Bronchial epithelial cell (primary cell): ENCODE measurements at regions not wholly inside any gene's neighbourhood (a gene's known extent, or its start where the extent isn't known, plus 50 kb on each side); places are given as distances from the start of the nearest gene placed in this dataset.

Experiments
- DNase-seq: peaks from one replicate; pipeline ENCODE4 v3.0.0-alpha.2; 2010; ENCODE audit warnings: low read depth
- FAIRE-seq: peaks from 2 replicates; lab custom pipeline; 2011; peaks lifted over from hg19 to GRCh38; lab: Jason Lieb, UNC
- H3K27me3 ChIP-seq: 2 replicates; pipeline ENCODE4 v1.5.1; 2011; ENCODE audit warnings: low read length; ENCODE audit not compliant: control insufficient read depth, insufficient read depth
- H3K36me3 ChIP-seq: 2 replicates; pipeline ENCODE4 v1.5.1; 2011; ENCODE audit warnings: low read length; ENCODE audit not compliant: control insufficient read depth, insufficient read depth
- H3K4me3 ChIP-seq: 2 replicates; pipeline ENCODE4 v1.5.1; 2011; ENCODE audit warnings: mild to moderate bottlenecking, low read depth, low read length, control low read depth
- CTCF ChIP-seq: IDR thresholded peaks from 2 replicates; pipeline ENCODE4 v1.5.1; 2011; ENCODE audit warnings: mild to moderate bottlenecking, moderate library complexity, low read length, control low read depth, inconsistent platforms; ENCODE audit not compliant: insufficient read depth, severe bottlenecking

GRCh38 chr4:124090021-124090420, 622.5 kb downstream of the ANKRD50 start:
- no peak for TF ChIP-seq CTCF
- FAIRE-seq (no peak), DNase-seq (no peak)

GRCh38 chr4:124092101-124092500, 620.4 kb downstream of the ANKRD50 start:
- Histone ChIP-seq H3K4me3 (no peak overlapping the region), H3K27me3 (no peaks in the 10 kb centered on the region), H3K36me3 (no peaks in the 10 kb centered on the region)
- no peak for DNase-seq
- TF ChIP-seq CTCF: no peak
- no peak for FAIRE-seq

More at GRCh38 chr4:124090021-124090420, 622.5 kb downstream of the ANKRD50 start:
- H3K27me3 ChIP-seq: no peaks in the 10 kb centered on the region
- H3K36me3 ChIP-seq: no peaks in the 10 kb centered on the region
- H3K4me3 ChIP-seq: no peak overlapping the region

GRCh38 chr4:124092541-124092984, 620.0 kb downstream of the ANKRD50 start:
- FAIRE-seq: no peak
- Histone ChIP-seq H3K36me3 (no peaks in the 10 kb centered on the region), H3K27me3 (no peaks in the 10 kb centered on the region), H3K4me3 (no peak overlapping the region)
- TF ChIP-seq CTCF: no peak
- DNase-seq: no peak

- no peaks in the 10 kb centered on the region for H3K36me3 ChIP-seq
- H3K4me3 ChIP-seq: no peak overlapping the region
- FAIRE-seq: no peak
- no peak for DNase-seq
- no peaks in the 10 kb centered on the region for H3K27me3 ChIP-seq
- TF ChIP-seq CTCF: no peak
Measured at GRCh38 chr4:124095621-124096020, 616.9 kb downstream of the ANKRD50 start.

- no peaks in the 10 kb centered on the region for H3K36me3 ChIP-seq
- H3K27me3 ChIP-seq: no peaks in the 10 kb centered on the region
- no peak for DNase-seq
- no peak for FAIRE-seq
- no peak overlapping the region for H3K4me3 ChIP-seq
- TF ChIP-seq CTCF: no peak
Measured at GRCh38 chr4:124096290-124096689, 616.2 kb downstream of the ANKRD50 start.

GRCh38 chr4:124097447-124097846, 615.1 kb downstream of the ANKRD50 start:
- no peak for DNase-seq
- H3K27me3 ChIP-seq: no peaks in the 10 kb centered on the region
- no peak overlapping the region for H3K4me3 ChIP-seq
- H3K36me3 ChIP-seq: no peaks in the 10 kb centered on the region
- FAIRE-seq: no peak
- no peak for TF ChIP-seq CTCF
